Activated T-cell treated with anti-CD3 and anti-CD28 coated beads, Interleukin-2, amount 50 U/mL, for 72 hours (primary cell): ENCODE measurements at regions not wholly inside any gene's neighbourhood (a gene's known extent, or its start where the extent isn't known, plus 50 kb on each side); places are given as distances from the start of the nearest gene placed in this dataset.

ENCODE experiments used
- ATAC-seq, 2 donors: fragments of 150-1000 bp; cut with Tn5 transposase; replicated peaks in 1 of 2; 2 replicates each; pipeline ENCODE4 v1.10.0; 2021; ENCODE audit warnings: moderate library complexity in 2 of 2, mild to moderate bottlenecking in 1 of 2
- DNase-seq, 2 donors: peaks; one replicate each; pipeline ENCODE4 v3.0.0; 2021 to 2022; ENCODE audit warnings: mixed read lengths in 1 of 2
- H3K27ac Mint-ChIP-seq: one replicate; pipeline ENCODE4 v1.8.0; 2022; ENCODE audit warnings: mild to moderate bottlenecking, moderate library complexity, mixed read lengths
- H3K27me3 Mint-ChIP-seq: one replicate; pipeline ENCODE4 v1.8.0; 2022; ENCODE audit warnings: low read depth, mixed read lengths
- H3K36me3 Mint-ChIP-seq, 2 donors: one replicate each; pipeline ENCODE4 v1.8.0; 2022; ENCODE audit warnings: mixed read lengths in 2 of 2, mild to moderate bottlenecking in 1 of 2; ENCODE audit not compliant: insufficient read depth in 2 of 2
- H3K4me1 Mint-ChIP-seq: one replicate; pipeline ENCODE4 v1.8.0; 2022; ENCODE audit warnings: low read depth, mixed read lengths
- H3K4me3 Mint-ChIP-seq, 2 donors: one replicate each; pipeline ENCODE4 v1.8.0; 2022; ENCODE audit warnings: mild to moderate bottlenecking in 2 of 2, mixed read lengths in 2 of 2, moderate library complexity in 2 of 2
- H3K9me3 Mint-ChIP-seq, 2 donors: one replicate each; pipeline ENCODE4 v1.8.0; 2022; ENCODE audit warnings: mixed read lengths in 2 of 2

- Mint-ChIP-seq H3K9me3 (no peaks in the 10 kb centered on the region), H3K27me3 (no peaks in the 10 kb centered on the region), H3K27ac (no peak overlapping the region)
These were observed 355.6 kb upstream of the KAZN start for GRCh38 chr1:14242870-14243269.

GRCh38 chr1:14245954-14246353 is 352.5 kb upstream of the KAZN start:
- DNase-seq (no peak), ATAC-seq (no peak)
- no peaks in the 10 kb centered on the region for H3K27me3 Mint-ChIP-seq
- no peaks in the 10 kb centered on the region for H3K9me3 Mint-ChIP-seq
- H3K4me1 Mint-ChIP-seq = no peaks in the 10 kb centered on the region
- H3K4me3 Mint-ChIP-seq = no peak overlapping the region
- no peak overlapping the region for H3K27ac Mint-ChIP-seq
- no peaks in the 10 kb centered on the region for H3K36me3 Mint-ChIP-seq

More at GRCh38 chr1:14242870-14243269, 355.6 kb upstream of the KAZN start:
- Mint-ChIP-seq H3K4me1 (no peaks in the 10 kb centered on the region), H3K4me3 (no peak overlapping the region), H3K36me3 (no peaks in the 10 kb centered on the region)
- ATAC-seq (no peak), DNase-seq (no peak)

GRCh38 chr1:14246471-14246870 is 352.0 kb upstream of the KAZN start:
- H3K4me1 Mint-ChIP-seq = no peaks in the 10 kb centered on the region
- H3K9me3 Mint-ChIP-seq = no peaks in the 10 kb centered on the region
- H3K27me3 Mint-ChIP-seq = no peaks in the 10 kb centered on the region
- DNase-seq (no peak), ATAC-seq (no peak)
- H3K36me3 Mint-ChIP-seq = no peaks in the 10 kb centered on the region
- no peak overlapping the region for H3K27ac Mint-ChIP-seq
- H3K4me3 Mint-ChIP-seq = no peak overlapping the region

DNA sequence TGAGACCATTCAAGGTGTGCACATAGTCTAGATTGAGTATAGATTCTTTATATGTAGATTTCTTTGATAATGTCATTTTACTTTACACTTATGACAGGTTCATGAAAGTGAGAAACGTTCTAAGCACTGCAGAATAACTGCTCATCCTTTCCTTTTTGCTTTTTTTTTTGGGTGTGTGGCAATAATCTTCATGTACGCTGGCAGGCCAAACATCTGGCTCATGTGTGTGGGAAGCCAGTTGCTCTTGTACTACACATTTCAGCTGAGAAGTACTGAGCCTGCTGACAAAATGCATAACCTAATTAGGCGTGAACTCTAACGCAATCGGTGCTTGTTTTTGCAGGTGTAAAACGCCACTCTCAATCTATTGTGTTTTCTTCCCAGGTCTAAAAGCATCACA is 350.8 kb upstream of the KAZN start:
- no peak for DNase-seq
- H3K36me3 Mint-ChIP-seq = no peaks in the 10 kb centered on the region
- no peak overlapping the region for H3K27ac Mint-ChIP-seq
- H3K27me3 Mint-ChIP-seq = no peaks in the 10 kb centered on the region
- no peak overlapping the region for H3K4me3 Mint-ChIP-seq
- H3K4me1 Mint-ChIP-seq = no peaks in the 10 kb centered on the region
- ATAC-seq = no peak
- H3K9me3 Mint-ChIP-seq = no peaks in the 10 kb centered on the region

- Mint-ChIP-seq H3K36me3 (no peaks in the 10 kb centered on the region), H3K27me3 (no peaks in the 10 kb centered on the region), H3K27ac (no peak overlapping the region), H3K9me3 (peaks cover 0 to 5% of the 10 kb centered on the region in 2 donors), H3K4me1 (no peaks in the 10 kb centered on the region), H3K4me3 (no peak overlapping the region)
- ATAC-seq (no peak), DNase-seq (no peak)
These were observed 346.6 kb upstream of the KAZN start for GRCh38 chr1:14251871-14252270.

DNA sequence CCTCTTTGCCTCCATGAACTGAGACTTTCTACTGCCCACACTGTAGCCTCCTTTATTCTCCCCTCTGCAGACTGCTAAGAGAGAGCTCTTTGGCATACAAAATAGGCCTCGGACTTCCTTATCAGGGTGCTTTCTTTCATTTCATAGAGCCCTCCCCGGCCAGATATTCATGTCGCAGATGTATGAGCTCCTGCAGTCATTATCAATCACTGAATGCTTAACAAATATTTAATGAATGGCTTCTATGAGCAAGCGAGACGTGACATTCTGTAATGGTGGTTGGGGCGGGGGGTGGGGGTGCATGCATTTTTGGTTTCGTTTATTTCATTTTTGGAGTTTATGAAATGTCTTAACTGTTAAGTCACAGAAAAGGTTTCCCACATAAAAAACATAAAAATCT is 344.8 kb upstream of the KAZN start:
- Mint-ChIP-seq H3K4me3 (no peak overlapping the region), H3K27me3 (no peaks in the 10 kb centered on the region), H3K27ac (no peak overlapping the region), H3K36me3 (no peaks in the 10 kb centered on the region), H3K9me3 (peaks cover 0 to 5% of the 10 kb centered on the region in 2 donors), H3K4me1 (no peaks in the 10 kb centered on the region)
- ATAC-seq (no peak), DNase-seq (no peak)

DNA sequence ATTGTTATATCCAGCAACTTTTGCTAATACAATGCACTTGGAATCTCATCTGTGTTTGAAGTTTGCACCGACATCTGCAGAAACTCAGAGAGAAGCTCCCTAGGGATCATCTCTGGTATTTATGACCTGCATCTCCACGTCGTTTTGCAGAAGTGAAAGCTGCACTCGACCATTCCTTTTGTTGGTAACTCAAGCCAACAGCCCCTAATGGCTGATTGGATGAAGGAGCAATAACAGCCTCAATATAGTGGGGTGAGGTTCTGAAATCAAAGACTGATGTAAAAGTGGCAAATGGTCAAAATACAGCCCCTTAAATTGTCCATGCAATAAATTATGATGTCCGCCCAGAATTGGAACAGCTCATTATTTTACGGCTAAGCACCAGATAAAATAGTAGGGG is 344.2 kb upstream of the KAZN start:
- DNase-seq (no peak), ATAC-seq (no peak)
- no peaks in the 10 kb centered on the region for H3K4me1 Mint-ChIP-seq
- H3K27ac Mint-ChIP-seq = no peak overlapping the region
- H3K9me3 Mint-ChIP-seq = peaks cover 0 to 5% of the 10 kb centered on the region in 2 donors
- H3K4me3 Mint-ChIP-seq = no peak overlapping the region
- H3K27me3 Mint-ChIP-seq = no peaks in the 10 kb centered on the region
- no peaks in the 10 kb centered on the region for H3K36me3 Mint-ChIP-seq

GRCh38 chr1:14255233-14255632 is 343.3 kb upstream of the KAZN start:
- no peaks in the 10 kb centered on the region for H3K4me1 Mint-ChIP-seq
- no peak for ATAC-seq
- H3K9me3 Mint-ChIP-seq = peaks cover 0 to 5% of the 10 kb centered on the region in 2 donors

GRCh38 chr1:14255711-14256110 is 342.8 kb upstream of the KAZN start:
- Mint-ChIP-seq H3K27ac (no peak overlapping the region), H3K36me3 (no peaks in the 10 kb centered on the region), H3K27me3 (peaks cover 7% of the 10 kb centered on the region), H3K4me3 (no peak overlapping the region), H3K4me1 (no peaks in the 10 kb centered on the region), H3K9me3 (peaks cover 0 to 5% of the 10 kb centered on the region in 2 donors)
- DNase-seq (no peak), ATAC-seq (no peak)

More at GRCh38 chr1:14255233-14255632, 343.3 kb upstream of the KAZN start:
- no peak for DNase-seq
- H3K27me3 Mint-ChIP-seq = peaks cover 6% of the 10 kb centered on the region
- H3K36me3 Mint-ChIP-seq = no peaks in the 10 kb centered on the region
- no peak overlapping the region for H3K27ac Mint-ChIP-seq
- H3K4me3 Mint-ChIP-seq = no peak overlapping the region

DNA sequence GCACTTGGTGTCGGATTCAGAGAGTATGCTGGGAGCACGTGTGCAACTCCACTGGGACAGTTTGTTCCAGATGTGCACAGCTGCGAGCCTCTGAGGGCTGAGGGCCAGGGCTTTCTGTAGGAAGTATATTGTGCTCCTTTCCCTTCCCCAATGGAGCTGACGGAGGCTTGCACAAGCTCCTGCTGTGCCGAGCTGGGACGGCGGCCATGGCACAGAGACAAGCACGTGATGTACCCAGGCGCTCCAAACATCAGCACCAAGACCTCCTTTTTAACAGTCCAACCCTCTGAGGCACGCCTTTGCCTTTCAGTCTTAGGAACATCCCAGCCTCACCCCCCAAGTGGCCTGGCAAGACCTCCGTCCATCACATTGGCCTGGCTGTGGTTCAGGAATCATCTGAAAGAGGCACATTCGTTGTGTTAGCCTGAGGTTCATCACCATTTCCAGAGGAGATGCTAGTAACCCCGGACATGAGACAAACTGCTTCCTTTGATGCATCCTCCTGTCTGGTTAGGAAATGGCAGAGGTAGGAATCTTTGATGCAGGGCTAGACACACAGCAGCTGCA is 339.2 kb upstream of the KAZN start:
- H3K27ac Mint-ChIP-seq = no peak overlapping the region
- no peaks in the 10 kb centered on the region for H3K4me1 Mint-ChIP-seq
- peaks cover 7% of the 10 kb centered on the region for H3K27me3 Mint-ChIP-seq
- no peak for ATAC-seq
- H3K36me3 Mint-ChIP-seq = no peaks in the 10 kb centered on the region
- DNase-seq = no peak
- H3K4me3 Mint-ChIP-seq = no peak overlapping the region
- peaks cover 0 to 5% of the 10 kb centered on the region in 2 donors for H3K9me3 Mint-ChIP-seq

GRCh38 chr1:14260480-14260879 is 338.0 kb upstream of the KAZN start:
- H3K27me3 Mint-ChIP-seq = peaks cover 7% of the 10 kb centered on the region
- no peaks in the 10 kb centered on the region for H3K36me3 Mint-ChIP-seq
- no peak for ATAC-seq
- no peak overlapping the region for H3K4me3 Mint-ChIP-seq
- peaks cover 0 to 5% of the 10 kb centered on the region in 2 donors for H3K9me3 Mint-ChIP-seq
- no peaks in the 10 kb centered on the region for H3K4me1 Mint-ChIP-seq
- no peak for DNase-seq
- H3K27ac Mint-ChIP-seq = no peak overlapping the region

DNA sequence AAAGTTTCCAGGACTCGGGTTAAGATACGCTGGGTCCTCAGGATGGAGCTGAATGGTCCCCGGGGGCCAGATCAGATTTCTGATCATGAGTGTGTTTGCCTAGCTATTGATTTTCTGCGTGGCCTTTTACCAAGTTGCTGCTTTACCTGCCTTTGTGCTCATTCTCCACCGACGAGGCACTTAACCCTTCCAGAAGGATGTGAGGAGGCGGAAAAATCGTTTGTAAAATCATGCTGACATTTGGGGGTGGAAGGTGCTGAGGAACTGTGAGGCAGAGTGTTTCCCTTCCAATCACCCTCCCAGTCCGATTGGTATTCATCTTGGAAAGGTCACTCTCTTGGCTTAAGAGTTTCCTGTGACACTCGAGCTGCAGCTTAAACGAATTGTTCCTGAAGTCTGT is 337.1 kb upstream of the KAZN start:
- Mint-ChIP-seq H3K36me3 (no peaks in the 10 kb centered on the region), H3K9me3 (no peaks in the 10 kb centered on the region), H3K27ac (no peak overlapping the region)

GRCh38 chr1:14262637-14263036 is 335.8 kb upstream of the KAZN start:
- no peak for ATAC-seq
- Mint-ChIP-seq H3K27me3 (peaks cover 12% of the 10 kb centered on the region), H3K4me3 (no peak overlapping the region), H3K36me3 (no peaks in the 10 kb centered on the region), H3K4me1 (no peaks in the 10 kb centered on the region), H3K27ac (no peak overlapping the region), H3K9me3 (no peaks in the 10 kb centered on the region)
- no peak for DNase-seq

More for the DNA sequence above, 337.1 kb upstream of the KAZN start:
- no peaks in the 10 kb centered on the region for H3K4me1 Mint-ChIP-seq
- H3K27me3 Mint-ChIP-seq = peaks cover 12% of the 10 kb centered on the region
- no peak for DNase-seq
- no peak overlapping the region for H3K4me3 Mint-ChIP-seq
- ATAC-seq = no peak

DNA sequence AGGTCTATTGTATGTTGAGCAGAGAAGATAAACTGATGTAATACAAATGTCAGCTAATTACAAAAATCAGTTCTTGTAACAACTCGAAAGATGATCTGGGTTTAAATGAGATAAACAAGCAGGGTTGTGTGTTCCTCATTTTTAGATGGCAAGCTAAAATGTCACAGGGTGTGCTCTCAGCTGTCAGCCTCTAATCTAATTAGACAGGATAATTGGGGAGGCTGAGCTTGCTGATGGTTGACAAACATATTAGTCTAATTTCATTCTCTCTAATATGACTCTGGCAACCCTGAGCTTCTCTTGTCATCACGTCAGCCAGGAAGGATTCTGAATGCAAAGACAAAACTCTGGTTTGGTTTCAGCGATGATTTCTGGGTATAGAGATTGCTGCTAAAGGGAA is 335.3 kb upstream of the KAZN start:
- DNase-seq = no peak
- no peak for ATAC-seq
- Mint-ChIP-seq H3K9me3 (no peaks in the 10 kb centered on the region), H3K27me3 (peaks cover 12% of the 10 kb centered on the region), H3K27ac (no peak overlapping the region), H3K36me3 (no peaks in the 10 kb centered on the region), H3K4me3 (no peak overlapping the region), H3K4me1 (no peaks in the 10 kb centered on the region)
